Activated naive CD4-positive, alpha-beta T cell treated with anti-CD3 and anti-CD28 coated beads, Interleukin-2, amount 10 ng/mL, durations not matched to agents 7 days and 5 days (primary cell): ENCODE measurements at regions not wholly inside any gene's neighbourhood (a gene's known extent, or its start where the extent isn't known, plus 50 kb on each side); places are given as distances from the start of the nearest gene placed in this dataset.

Experiments
- CTCF ChIA-PET: fragments of 350-600 bp; sonication (Branson Sonifier 250); formaldehyde crosslinking; loops from one replicate; lab custom pipeline; 2021; ENCODE audit warnings: antibody characterized with exemption; lab: Charles Lee
- DNase-seq: peaks from one replicate; pipeline ENCODE4 v3.0.0-alpha.2; 2020
- H3K27ac Mint-ChIP-seq: one replicate; pipeline ENCODE4 v1.8.0; 2021; ENCODE audit warnings: mild to moderate bottlenecking, moderate library complexity, mixed read lengths
- H3K27me3 Mint-ChIP-seq: one replicate; pipeline ENCODE4 v1.8.0; 2021; ENCODE audit warnings: mild to moderate bottlenecking, mixed read lengths
- H3K36me3 Mint-ChIP-seq: one replicate; pipeline ENCODE4 v1.8.0; 2021; ENCODE audit warnings: mixed read lengths
- H3K4me1 Mint-ChIP-seq: one replicate; pipeline ENCODE4 v1.8.0; 2021; ENCODE audit warnings: mixed read lengths
- H3K4me3 Mint-ChIP-seq: one replicate; pipeline ENCODE4 v1.8.0; 2021; ENCODE audit warnings: mild to moderate bottlenecking, moderate library complexity, mixed read lengths
- H3K9me3 Mint-ChIP-seq: one replicate; pipeline ENCODE4 v1.8.0; 2021; ENCODE audit warnings: mixed read lengths

DNA sequence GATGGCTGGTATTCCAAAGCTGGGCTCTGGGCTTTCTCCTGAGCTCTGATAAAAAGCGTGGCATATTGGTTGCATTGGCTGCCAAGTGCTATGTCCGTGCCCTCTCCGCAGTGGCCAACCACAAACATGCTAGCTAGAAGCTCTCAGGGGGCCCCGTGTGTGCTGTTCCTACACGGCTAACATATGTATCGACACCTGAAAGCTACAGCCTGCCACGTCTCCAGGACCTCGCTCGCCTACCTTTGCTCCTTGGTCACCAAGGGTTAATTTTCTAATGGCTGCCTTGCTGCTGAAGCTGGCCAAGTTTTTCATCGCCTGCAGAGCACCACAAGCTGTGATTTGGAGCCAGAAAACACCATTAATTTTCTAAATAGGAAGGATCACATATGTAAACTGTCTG lies 888.4 kb downstream of the BCL11A start:
- CTCF ChIA-PET, result no interaction called here
- no peaks in the 10 kb centered on the region for H3K27me3 Mint-ChIP-seq
- no peak overlapping the region for H3K4me3 Mint-ChIP-seq

GRCh38 chr2:59662127-59662861 lies 891.2 kb downstream of the BCL11A start:
- no peaks in the 10 kb centered on the region for H3K36me3 Mint-ChIP-seq
- no peak overlapping the region for H3K27ac Mint-ChIP-seq
- CTCF ChIA-PET, result no interaction called here
- no peaks in the 10 kb centered on the region for H3K27me3 Mint-ChIP-seq
- no peak for DNase-seq
- no peaks in the 10 kb centered on the region for H3K4me1 Mint-ChIP-seq
- H3K9me3 Mint-ChIP-seq, result no peaks in the 10 kb centered on the region
- H3K4me3 Mint-ChIP-seq, result no peak overlapping the region

More for the DNA sequence above, 888.4 kb downstream of the BCL11A start:
- H3K9me3 Mint-ChIP-seq, result no peaks in the 10 kb centered on the region
- no peak for DNase-seq
- H3K4me1 Mint-ChIP-seq, result no peaks in the 10 kb centered on the region
- no peaks in the 10 kb centered on the region for H3K36me3 Mint-ChIP-seq
- H3K27ac Mint-ChIP-seq, result no peak overlapping the region

DNA sequence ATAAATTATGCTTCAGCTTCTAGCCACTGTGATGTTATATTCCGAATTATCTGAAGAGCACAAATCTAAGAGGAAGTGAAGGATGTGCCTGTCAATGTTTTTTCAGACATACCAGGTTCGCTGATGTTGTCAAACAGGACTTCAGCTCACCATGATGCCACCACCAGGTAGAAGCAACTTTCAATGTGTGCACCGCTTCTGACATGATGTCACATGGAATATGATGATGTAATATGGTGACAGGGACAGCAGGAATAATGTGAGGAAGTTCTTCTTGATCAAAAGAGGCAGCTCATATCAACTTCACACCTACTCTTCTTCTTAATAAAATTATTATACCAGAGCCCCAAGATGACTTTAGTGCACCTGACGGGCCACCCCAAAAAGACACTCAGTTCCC lies 893.2 kb downstream of the BCL11A start:
- Mint-ChIP-seq H3K27ac (no peak overlapping the region), H3K27me3 (no peaks in the 10 kb centered on the region)
- no peak for DNase-seq

GRCh38 chr2:59658906-59659635 lies 894.4 kb downstream of the BCL11A start:
- no peak for DNase-seq
- CTCF ChIA-PET, result no interaction called here
- no peaks in the 10 kb centered on the region for H3K27me3 Mint-ChIP-seq
- H3K9me3 Mint-ChIP-seq, result no peaks in the 10 kb centered on the region
- H3K36me3 Mint-ChIP-seq, result no peaks in the 10 kb centered on the region
- H3K4me3 Mint-ChIP-seq, result no peak overlapping the region
- H3K4me1 Mint-ChIP-seq, result no peaks in the 10 kb centered on the region
- no peak overlapping the region for H3K27ac Mint-ChIP-seq

More for the DNA sequence above, 893.2 kb downstream of the BCL11A start:
- Mint-ChIP-seq H3K4me1 (no peaks in the 10 kb centered on the region), H3K36me3 (no peaks in the 10 kb centered on the region), H3K4me3 (no peak overlapping the region), H3K9me3 (no peaks in the 10 kb centered on the region)
- CTCF ChIA-PET, result no interaction called here

DNA sequence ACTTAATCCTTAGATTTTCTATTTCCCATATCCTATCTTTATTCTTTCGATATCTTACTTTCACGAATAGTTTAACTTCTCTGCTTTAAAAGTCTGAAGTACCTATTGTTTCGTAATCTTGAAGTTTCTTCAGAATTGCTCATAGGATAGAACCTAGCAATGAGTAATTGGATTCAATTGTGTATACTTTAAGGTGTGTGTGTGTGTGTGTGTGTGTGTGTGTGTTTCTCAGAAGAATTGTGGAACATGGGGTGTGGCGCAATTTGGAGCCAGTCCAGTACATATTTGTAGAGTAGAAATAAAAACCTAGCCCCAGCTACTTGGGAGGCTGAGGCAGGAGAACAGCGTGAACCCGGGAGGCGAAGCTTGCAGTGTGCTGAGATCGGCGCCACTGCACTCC lies 897.6 kb downstream of the BCL11A start:
- no peaks in the 10 kb centered on the region for H3K9me3 Mint-ChIP-seq
- H3K27me3 Mint-ChIP-seq, result no peaks in the 10 kb centered on the region
- no peak overlapping the region for H3K27ac Mint-ChIP-seq
- no peaks in the 10 kb centered on the region for H3K36me3 Mint-ChIP-seq
- CTCF ChIA-PET, result no interaction called here
- H3K4me1 Mint-ChIP-seq, result no peaks in the 10 kb centered on the region
- no peak for DNase-seq
- no peak overlapping the region for H3K4me3 Mint-ChIP-seq

GRCh38 chr2:59654710-59655109 lies 898.7 kb downstream of the BCL11A start:
- no peaks in the 10 kb centered on the region for H3K4me1 Mint-ChIP-seq
- H3K27me3 Mint-ChIP-seq, result no peaks in the 10 kb centered on the region
- no peak overlapping the region for H3K27ac Mint-ChIP-seq
- CTCF ChIA-PET, result no interaction called here
- no peak for DNase-seq
- no peak overlapping the region for H3K4me3 Mint-ChIP-seq
- H3K9me3 Mint-ChIP-seq, result no peaks in the 10 kb centered on the region
- no peaks in the 10 kb centered on the region for H3K36me3 Mint-ChIP-seq

- Mint-ChIP-seq H3K4me3 (no peak overlapping the region), H3K27ac (no peak overlapping the region), H3K27me3 (no peaks in the 10 kb centered on the region), H3K4me1 (no peaks in the 10 kb centered on the region), H3K9me3 (no peaks in the 10 kb centered on the region), H3K36me3 (no peaks in the 10 kb centered on the region)
- DNase-seq, result no peak
- CTCF ChIA-PET, result interaction anchor here (0.8 kb wide), 1 partner anchor 791 kb away, joined by 3 read pairs; no protein-coding TSS in a partner anchor
Observed at GRCh38 chr2:59653164-59653563, 900.3 kb downstream of the BCL11A start.

DNA sequence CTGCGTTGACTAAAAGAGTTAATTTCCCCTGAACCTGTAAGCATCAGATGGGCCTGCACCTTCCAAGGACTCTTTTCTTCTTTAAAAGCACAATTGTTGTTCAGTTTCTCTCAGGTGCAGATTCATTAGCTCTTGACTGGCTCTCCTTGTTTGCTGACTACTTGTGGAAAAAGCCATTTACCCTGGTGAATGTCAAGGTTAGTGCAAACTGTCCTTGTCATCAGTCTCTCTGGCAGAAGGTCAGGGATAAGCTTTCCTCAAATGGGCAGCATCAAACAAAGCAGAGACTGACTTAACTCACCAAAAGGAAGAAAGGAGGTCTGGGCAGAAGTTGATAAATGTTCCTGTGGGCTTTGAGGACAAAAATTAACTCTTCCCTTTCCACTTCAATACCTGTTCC lies 922.7 kb downstream of the BCL11A start:
- Mint-ChIP-seq H3K27me3 (no peaks in the 10 kb centered on the region), H3K27ac (no peak overlapping the region), H3K4me3 (no peak overlapping the region), H3K4me1 (no peaks in the 10 kb centered on the region), H3K9me3 (no peaks in the 10 kb centered on the region), H3K36me3 (no peaks in the 10 kb centered on the region)
- CTCF ChIA-PET, result no interaction called here
- DNase-seq, result no peak

GRCh38 chr2:59627599-59627998 lies 925.9 kb downstream of the BCL11A start:
- H3K27me3 Mint-ChIP-seq, result no peaks in the 10 kb centered on the region
- H3K9me3 Mint-ChIP-seq, result no peaks in the 10 kb centered on the region
- CTCF ChIA-PET, result no interaction called here
- DNase-seq, result no peak
- H3K27ac Mint-ChIP-seq, result no peak overlapping the region
- H3K4me3 Mint-ChIP-seq, result no peak overlapping the region
- H3K4me1 Mint-ChIP-seq, result no peaks in the 10 kb centered on the region
- no peaks in the 10 kb centered on the region for H3K36me3 Mint-ChIP-seq

GRCh38 chr2:59622599-59623308 lies 930.7 kb downstream of the BCL11A start:
- CTCF ChIA-PET, result no interaction called here
- Mint-ChIP-seq H3K4me3 (no peak overlapping the region), H3K9me3 (peaks cover 3% of the 10 kb centered on the region), H3K36me3 (no peaks in the 10 kb centered on the region), H3K27me3 (no peaks in the 10 kb centered on the region), H3K27ac (no peak overlapping the region), H3K4me1 (no peaks in the 10 kb centered on the region)
- DNase-seq, result no peak

DNA sequence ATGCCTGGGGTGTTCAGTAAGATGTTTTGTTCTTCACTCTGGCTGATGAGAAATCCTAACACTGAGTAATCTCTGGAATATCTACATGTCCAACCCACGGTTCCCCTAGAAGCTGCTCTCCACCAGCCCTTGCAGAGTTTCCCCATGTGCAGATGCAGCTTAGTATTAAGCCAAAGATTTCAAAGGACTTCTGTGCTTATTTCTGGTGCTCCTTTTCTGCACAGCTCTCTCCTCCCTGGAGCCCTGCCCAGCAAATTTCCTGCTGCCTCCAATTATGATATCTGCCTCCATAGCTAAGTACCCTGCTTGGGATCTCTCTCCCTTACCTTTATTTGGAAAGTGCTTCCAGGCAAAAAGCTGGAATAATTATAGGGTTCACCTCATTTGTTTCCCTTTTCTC lies 949.3 kb downstream of the BCL11A start:
- CTCF ChIA-PET, result no interaction called here
- Mint-ChIP-seq H3K4me1 (no peaks in the 10 kb centered on the region), H3K9me3 (peaks cover 1% of the 10 kb centered on the region), H3K36me3 (no peaks in the 10 kb centered on the region), H3K27me3 (no peaks in the 10 kb centered on the region), H3K27ac (no peak overlapping the region), H3K4me3 (no peak overlapping the region)
- no peak for DNase-seq

- H3K4me1 Mint-ChIP-seq, result no peaks in the 10 kb centered on the region
- CTCF ChIA-PET, result no interaction called here
- no peak overlapping the region for H3K4me3 Mint-ChIP-seq
- no peaks in the 10 kb centered on the region for H3K27me3 Mint-ChIP-seq
- H3K9me3 Mint-ChIP-seq, result no peaks in the 10 kb centered on the region
- DNase-seq, result no peak
- H3K36me3 Mint-ChIP-seq, result no peaks in the 10 kb centered on the region
- H3K27ac Mint-ChIP-seq, result no peak overlapping the region
Observed at GRCh38 chr2:59594671-59595222, 958.7 kb downstream of the BCL11A start.

GRCh38 chr2:59590798-59591197 lies 962.7 kb downstream of the BCL11A start:
- CTCF ChIA-PET, result no interaction called here
- H3K27me3 Mint-ChIP-seq, result no peaks in the 10 kb centered on the region
- no peak overlapping the region for H3K27ac Mint-ChIP-seq
- H3K9me3 Mint-ChIP-seq, result no peaks in the 10 kb centered on the region
- H3K4me3 Mint-ChIP-seq, result no peak overlapping the region
- no peaks in the 10 kb centered on the region for H3K36me3 Mint-ChIP-seq
- no peaks in the 10 kb centered on the region for H3K4me1 Mint-ChIP-seq
- DNase-seq, result no peak

- no peak overlapping the region for H3K27ac Mint-ChIP-seq
- no peak for DNase-seq
- CTCF ChIA-PET, result no interaction called here
- H3K27me3 Mint-ChIP-seq, result no peaks in the 10 kb centered on the region
- no peak overlapping the region for H3K4me3 Mint-ChIP-seq
- no peaks in the 10 kb centered on the region for H3K4me1 Mint-ChIP-seq
- no peaks in the 10 kb centered on the region for H3K9me3 Mint-ChIP-seq
- H3K36me3 Mint-ChIP-seq, result no peaks in the 10 kb centered on the region
Observed at GRCh38 chr2:59589881-59590280, 963.6 kb downstream of the BCL11A start.
